ENCODE measurements at regions not wholly inside any gene's neighbourhood (a gene's known extent, or its start where the extent isn't known, plus 50 kb on each side); places are given as distances from the start of the nearest gene placed in this dataset.

- 92 to 97% methylated on average over 1 of the region's 1 CpG for WGBS, 2 donors
- DNase-seq (no peak), ATAC-seq (ENCODE audit: low FRiP score) (no peak)
- Histone ChIP-seq H3K9me3 (ENCODE audit: control insufficient read depth, low read length) (no peaks in the 10 kb centered on the region), H3K4me1 (ENCODE audit: control insufficient read depth in 1 of 2, insufficient read depth in 2 of 2, low read length in 2 of 2) (no peaks in the 10 kb centered on the region), H3K4me3 (ENCODE audit: low read length in 2 of 2) (no peak overlapping the region), H3K27me3 (ENCODE audit: control insufficient read depth in 1 of 2, insufficient read depth in 2 of 2, low read length in 1 of 2) (no peaks in the 10 kb centered on the region), H3K36me3 (ENCODE audit: control insufficient read depth in 1 of 2, insufficient read depth in 2 of 2, low read length in 1 of 2) (no peaks in the 10 kb centered on the region), H3K27ac (ENCODE audit: low read depth in 1 of 2, low read length in 2 of 2) (no peak overlapping the region)
- intact Hi-C loops (cut with DNase I), result no loop called here
These were observed 265.4 kb upstream of the ARHGAP20 start for GRCh38 chr11:110977661-110978060.

DNA sequence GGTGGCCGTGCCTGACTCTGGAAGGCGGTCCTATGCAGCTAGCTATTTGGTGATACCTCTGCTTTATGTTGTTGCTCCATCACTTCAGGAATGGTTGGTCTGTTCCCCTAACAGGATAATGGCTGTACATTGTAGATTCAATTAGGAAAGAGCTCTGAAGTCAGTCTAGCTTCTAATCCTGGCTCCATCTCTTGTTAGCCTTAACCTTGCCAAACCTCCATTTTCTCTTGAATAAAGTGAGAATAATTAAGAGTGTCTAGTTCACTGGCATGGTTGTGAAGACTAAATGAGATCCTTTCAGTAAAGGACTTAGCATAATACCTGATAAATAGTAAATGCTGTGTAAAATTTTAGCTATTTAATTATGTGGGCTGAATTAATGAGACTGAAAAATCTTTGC lies 262.5 kb upstream of the ARHGAP20 start:
- Histone ChIP-seq H3K27ac (ENCODE audit: low read depth in 1 of 2, low read length in 2 of 2) (no peak overlapping the region), H3K4me3 (ENCODE audit: low read length in 2 of 2) (no peak overlapping the region), H3K36me3 (ENCODE audit: control insufficient read depth in 1 of 2, insufficient read depth in 2 of 2, low read length in 1 of 2) (no peaks in the 10 kb centered on the region), H3K9me3 (ENCODE audit: control insufficient read depth, low read length) (no peaks in the 10 kb centered on the region), H3K27me3 (ENCODE audit: control insufficient read depth in 1 of 2, insufficient read depth in 2 of 2, low read length in 1 of 2) (no peaks in the 10 kb centered on the region), H3K4me1 (ENCODE audit: control insufficient read depth in 1 of 2, insufficient read depth in 2 of 2, low read length in 2 of 2) (no peaks in the 10 kb centered on the region)
- intact Hi-C loops (cut with DNase I), result no loop called here
- WGBS, 2 donors, result 90 to 91% methylated on average over 2 of the region's 2 CpGs
- DNase-seq, result no peak
- no peak for ATAC-seq (ENCODE audit: low FRiP score)

GRCh38 chr11:110973401-110973980 lies 261.3 kb upstream of the ARHGAP20 start:
- Histone ChIP-seq H3K4me1 (ENCODE audit: control insufficient read depth in 1 of 2, insufficient read depth in 2 of 2, low read length in 2 of 2) (no peaks in the 10 kb centered on the region), H3K4me3 (ENCODE audit: low read length in 2 of 2) (no peak overlapping the region), H3K27ac (ENCODE audit: low read depth in 1 of 2, low read length in 2 of 2) (no peak overlapping the region), H3K27me3 (ENCODE audit: control insufficient read depth in 1 of 2, insufficient read depth in 2 of 2, low read length in 1 of 2) (no peaks in the 10 kb centered on the region), H3K36me3 (ENCODE audit: control insufficient read depth in 1 of 2, insufficient read depth in 2 of 2, low read length in 1 of 2) (no peaks in the 10 kb centered on the region), H3K9me3 (ENCODE audit: control insufficient read depth, low read length) (no peaks in the 10 kb centered on the region)
- no peak for DNase-seq
- intact Hi-C loops (cut with DNase I), result no loop called here
- no peak for ATAC-seq (ENCODE audit: low FRiP score)
- 47 to 78% methylated on average over 2 of the region's 2 CpGs for WGBS, 2 donors

DNA sequence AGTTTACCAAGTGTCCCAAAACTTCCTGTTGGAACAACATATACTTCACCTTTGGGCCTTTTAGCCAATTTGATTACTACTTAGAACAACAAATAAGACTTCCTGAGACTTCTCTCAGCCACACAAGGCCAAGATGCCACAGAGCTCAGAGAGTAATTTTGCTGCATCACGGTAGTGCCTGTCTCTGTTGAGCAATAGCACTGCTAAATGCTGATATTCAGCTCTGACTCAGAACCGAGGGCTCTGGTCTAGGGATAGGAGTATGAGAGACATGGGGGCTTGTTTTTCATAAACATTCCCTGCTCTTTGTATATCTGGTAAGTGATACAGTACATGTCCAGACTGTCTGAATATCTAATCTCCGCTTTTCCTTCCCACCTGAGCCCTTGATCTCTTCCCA lies 260.4 kb upstream of the ARHGAP20 start:
- intact Hi-C loops (cut with DNase I), result no loop called here
- 73 to 81% methylated on average over 3 of the region's 3 CpGs for WGBS, 2 donors

DNA sequence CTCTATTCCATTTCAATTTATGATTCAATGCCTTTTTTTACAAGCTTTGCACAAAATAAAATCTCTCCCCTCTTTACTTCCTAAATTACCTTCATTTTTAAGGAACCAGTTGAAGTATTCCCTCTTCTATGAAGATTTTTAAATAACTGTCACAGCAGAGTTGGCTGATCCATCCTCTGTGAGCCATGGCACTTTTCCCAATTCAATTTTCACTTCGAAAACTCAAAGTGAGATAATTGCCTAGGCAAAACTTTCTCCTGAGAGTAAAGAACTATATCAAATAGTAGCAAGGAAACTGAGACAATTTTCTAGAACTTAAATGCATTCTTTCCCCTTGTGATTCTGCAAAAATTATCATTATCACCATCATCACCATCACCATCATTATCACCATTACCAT lies 259.9 kb upstream of the ARHGAP20 start:
- Histone ChIP-seq H3K4me3 (ENCODE audit: low read length in 2 of 2) (no peak overlapping the region), H3K4me1 (ENCODE audit: control insufficient read depth in 1 of 2, insufficient read depth in 2 of 2, low read length in 2 of 2) (no peaks in the 10 kb centered on the region), H3K36me3 (ENCODE audit: control insufficient read depth in 1 of 2, insufficient read depth in 2 of 2, low read length in 1 of 2) (no peaks in the 10 kb centered on the region), H3K27me3 (ENCODE audit: control insufficient read depth in 1 of 2, insufficient read depth in 2 of 2, low read length in 1 of 2) (no peaks in the 10 kb centered on the region), H3K27ac (ENCODE audit: low read depth in 1 of 2, low read length in 2 of 2) (no peak overlapping the region), H3K9me3 (ENCODE audit: control insufficient read depth, low read length) (no peaks in the 10 kb centered on the region)
- ATAC-seq (ENCODE audit: low FRiP score) (no peak), DNase-seq (no peak)
- WGBS, 2 donors, result 81 to 90% methylated on average over 1 of the region's 1 CpG
- intact Hi-C loops (cut with DNase I), result no loop called here

More for the DNA sequence above, 260.4 kb upstream of the ARHGAP20 start:
- no peak for ATAC-seq (ENCODE audit: low FRiP score)
- no peak overlapping the region for H3K27ac ChIP-seq (ENCODE audit: low read depth in 1 of 2, low read length in 2 of 2)
- DNase-seq, result no peak
- no peaks in the 10 kb centered on the region for H3K4me1 ChIP-seq (ENCODE audit: control insufficient read depth in 1 of 2, insufficient read depth in 2 of 2, low read length in 2 of 2)
- no peaks in the 10 kb centered on the region for H3K27me3 ChIP-seq (ENCODE audit: control insufficient read depth in 1 of 2, insufficient read depth in 2 of 2, low read length in 1 of 2)
- H3K4me3 ChIP-seq (ENCODE audit: low read length in 2 of 2), result no peak overlapping the region
- H3K36me3 ChIP-seq (ENCODE audit: control insufficient read depth in 1 of 2, insufficient read depth in 2 of 2, low read length in 1 of 2), result no peaks in the 10 kb centered on the region
- H3K9me3 ChIP-seq (ENCODE audit: control insufficient read depth, low read length), result no peaks in the 10 kb centered on the region

GRCh38 chr11:110971140-110971539 lies 258.9 kb upstream of the ARHGAP20 start:
- intact Hi-C loops (cut with DNase I), result no loop called here
- WGBS, 2 donors, result 75 to 78% methylated on average over 1 of the region's 1 CpG
- no peaks in the 10 kb centered on the region for H3K4me1 ChIP-seq (ENCODE audit: control insufficient read depth in 1 of 2, insufficient read depth in 2 of 2, low read length in 2 of 2)
- no peak for ATAC-seq (ENCODE audit: low FRiP score)
- no peaks in the 10 kb centered on the region for H3K9me3 ChIP-seq (ENCODE audit: control insufficient read depth, low read length)
- no peaks in the 10 kb centered on the region for H3K27me3 ChIP-seq (ENCODE audit: control insufficient read depth in 1 of 2, insufficient read depth in 2 of 2, low read length in 1 of 2)
- H3K4me3 ChIP-seq (ENCODE audit: low read length in 2 of 2), result no peak overlapping the region
- H3K36me3 ChIP-seq (ENCODE audit: control insufficient read depth in 1 of 2, insufficient read depth in 2 of 2, low read length in 1 of 2), result no peaks in the 10 kb centered on the region
- H3K27ac ChIP-seq (ENCODE audit: low read depth in 1 of 2, low read length in 2 of 2), result no peak overlapping the region
- no peak for DNase-seq

DNA sequence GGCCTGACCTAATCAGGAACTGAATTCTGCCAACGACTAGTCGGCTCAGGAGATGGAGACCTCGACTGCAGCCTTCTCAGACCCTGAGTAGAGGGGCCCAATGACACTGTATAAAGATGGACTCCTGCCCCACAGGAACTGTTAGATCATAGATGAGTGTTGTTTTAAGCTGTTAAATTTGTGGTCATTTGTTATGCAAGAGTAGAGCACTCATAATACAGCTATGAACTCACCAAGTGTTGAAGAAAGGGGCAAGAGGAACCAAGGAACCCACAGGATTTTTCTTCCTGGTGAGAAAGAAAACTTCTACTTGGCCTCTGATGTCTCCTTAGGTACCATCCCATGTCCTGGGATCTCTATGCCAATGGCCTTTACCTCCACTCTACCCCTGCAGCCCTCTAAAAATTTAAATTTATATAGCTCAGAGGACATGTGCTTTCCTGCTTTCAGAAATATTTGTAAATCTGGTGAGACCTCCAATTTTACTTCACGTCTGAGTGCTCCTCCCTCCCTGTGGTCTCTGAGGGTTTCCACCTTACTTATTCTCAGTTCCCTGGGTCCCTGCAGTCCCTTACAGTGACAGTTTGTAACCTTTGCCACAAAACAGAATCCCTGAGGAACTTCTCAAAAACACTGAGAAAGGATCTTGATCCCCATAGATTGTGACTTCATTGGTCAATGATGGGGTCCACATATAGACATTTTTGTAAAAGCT lies 256.3 kb upstream of the ARHGAP20 start:
- Histone ChIP-seq H3K27me3 (ENCODE audit: control insufficient read depth in 1 of 2, insufficient read depth in 2 of 2, low read length in 1 of 2) (no peaks in the 10 kb centered on the region), H3K36me3 (ENCODE audit: control insufficient read depth in 1 of 2, insufficient read depth in 2 of 2, low read length in 1 of 2) (no peaks in the 10 kb centered on the region), H3K4me1 (ENCODE audit: control insufficient read depth in 1 of 2, insufficient read depth in 2 of 2, low read length in 2 of 2) (no peaks in the 10 kb centered on the region), H3K27ac (ENCODE audit: low read depth in 1 of 2, low read length in 2 of 2) (no peak overlapping the region), H3K4me3 (ENCODE audit: low read length in 2 of 2) (no peak overlapping the region), H3K9me3 (ENCODE audit: control insufficient read depth, low read length) (no peaks in the 10 kb centered on the region)
- intact Hi-C loops (cut with DNase I), result no loop called here
- ATAC-seq (ENCODE audit: low FRiP score), result no peak
- 87 to 89% methylated on average over 4 of the region's 4 CpGs for WGBS, 2 donors
- DNase-seq, result no peak

GRCh38 chr11:110966131-110966530 lies 253.9 kb upstream of the ARHGAP20 start:
- intact Hi-C loops (cut with DNase I), result no loop called here
- Histone ChIP-seq H3K4me1 (ENCODE audit: control insufficient read depth in 1 of 2, insufficient read depth in 2 of 2, low read length in 2 of 2) (no peaks in the 10 kb centered on the region), H3K9me3 (ENCODE audit: control insufficient read depth, low read length) (no peaks in the 10 kb centered on the region), H3K4me3 (ENCODE audit: low read length in 2 of 2) (no peak overlapping the region), H3K27ac (ENCODE audit: low read depth in 1 of 2, low read length in 2 of 2) (no peak overlapping the region), H3K36me3 (ENCODE audit: control insufficient read depth in 1 of 2, insufficient read depth in 2 of 2, low read length in 1 of 2) (no peaks in the 10 kb centered on the region), H3K27me3 (ENCODE audit: control insufficient read depth in 1 of 2, insufficient read depth in 2 of 2, low read length in 1 of 2) (no peaks in the 10 kb centered on the region)
- DNase-seq, result no peak
- 70 to 73% methylated on average over 1 of the region's 1 CpG for WGBS, 2 donors
- ATAC-seq (ENCODE audit: low FRiP score), result no peak

DNA sequence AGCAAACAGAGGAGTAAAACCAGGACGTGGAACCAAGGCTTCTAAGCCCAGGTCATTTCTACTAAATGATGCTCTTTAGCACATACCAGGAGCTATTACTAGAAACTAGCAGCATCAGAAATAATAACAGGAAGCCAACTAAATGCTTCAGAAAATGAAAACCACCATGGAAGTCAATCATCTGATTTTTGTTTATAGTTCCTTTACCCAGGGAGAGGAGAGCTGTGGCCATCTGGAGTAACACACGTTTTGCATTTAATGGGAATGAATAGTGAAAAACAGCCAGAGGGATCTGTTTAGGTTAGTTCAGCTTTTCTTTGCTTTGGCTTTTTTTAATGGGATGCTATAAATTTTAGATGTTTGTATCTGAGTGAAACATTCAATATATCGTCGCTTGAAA lies 250.7 kb upstream of the ARHGAP20 start:
- Histone ChIP-seq H3K27ac (ENCODE audit: low read depth in 1 of 2, low read length in 2 of 2) (no peak overlapping the region), H3K4me1 (ENCODE audit: control insufficient read depth in 1 of 2, insufficient read depth in 2 of 2, low read length in 2 of 2) (no peaks in the 10 kb centered on the region), H3K4me3 (ENCODE audit: low read length in 2 of 2) (no peak overlapping the region), H3K36me3 (ENCODE audit: control insufficient read depth in 1 of 2, insufficient read depth in 2 of 2, low read length in 1 of 2) (no peaks in the 10 kb centered on the region), H3K27me3 (ENCODE audit: control insufficient read depth in 1 of 2, insufficient read depth in 2 of 2, low read length in 1 of 2) (no peaks in the 10 kb centered on the region), H3K9me3 (ENCODE audit: control insufficient read depth, low read length) (no peaks in the 10 kb centered on the region)
- WGBS, 2 donors, result 57 to 68% methylated on average over 4 of the region's 4 CpGs
- ATAC-seq (ENCODE audit: low FRiP score) (no peak), DNase-seq (no peak)
- intact Hi-C loops (cut with DNase I), result no loop called here

All from aorta (tissue), 5 donors.